MM.1S (cell line): ENCODE measurements at regions not wholly inside any gene's neighbourhood (a gene's known extent, or its start where the extent isn't known, plus 50 kb on each side); places are given as distances from the start of the nearest gene placed in this dataset.
"Not testable (repeated sequence)": the region's sequence is repeated elsewhere in the genome, so short reads cannot be mapped to it uniquely, and the experiment has no call there.

Experiments
- DNase-seq: peaks from one replicate; pipeline ENCODE4 v3.0.0-alpha.2; 2015
- H2AFZ ChIP-seq: fragments of 300-600 bp; sonication (generic); 2 replicates; pipeline ENCODE4 v1.6.0; 2016; ENCODE audit warnings: antibody characterized with exemption, low read length
- H3F3A ChIP-seq: fragments of 300-600 bp; sonication (generic); 2 replicates; pipeline ENCODE4 v1.6.1; 2016; ENCODE audit warnings: mild to moderate bottlenecking, antibody characterized with exemption, low read length, moderate library complexity, mixed read lengths; ENCODE audit not compliant: insufficient read depth
- H3K27ac ChIP-seq: fragments of 300-600 bp; sonication (generic); 2 replicates; pipeline ENCODE4 v1.5.1; 2016; ENCODE audit warnings: mild to moderate bottlenecking, low read length
- H3K27me3 ChIP-seq: fragments of 300-600 bp; sonication (generic); replicated peaks from 2 replicates; pipeline ENCODE4 v1.6.0; 2016; ENCODE audit warnings: low read length; ENCODE audit not compliant: insufficient read depth
- H3K36me3 ChIP-seq: fragments of 300-600 bp; sonication (generic); replicated peaks from 2 replicates; pipeline ENCODE4 v1.6.1; 2016; ENCODE audit warnings: mild to moderate bottlenecking, low read length, mixed read lengths; ENCODE audit not compliant: insufficient read depth
- H3K4me1 ChIP-seq: fragments of 300-600 bp; sonication (generic); 2 replicates; pipeline ENCODE4 v1.6.1; 2016; ENCODE audit warnings: low read length, mixed read lengths
- H3K4me2 ChIP-seq: fragments of 300-600 bp; sonication (generic); 2 replicates; pipeline ENCODE4 v1.6.0; 2016; ENCODE audit warnings: low read depth, low read length
- H3K4me3 ChIP-seq: fragments of 300-600 bp; sonication (generic); 2 replicates; pipeline ENCODE4 v1.5.1; 2016; ENCODE audit warnings: low read length, mixed read lengths
- H3K79me2 ChIP-seq: fragments of 300-600 bp; sonication (generic); 2 replicates; pipeline ENCODE4 v1.6.1; 2016; ENCODE audit warnings: mixed run types, low read length, mixed read lengths
- H3K9ac ChIP-seq: fragments of 300-600 bp; sonication (generic); 2 replicates; pipeline ENCODE4 v1.6.1; 2016; ENCODE audit warnings: low read length, mixed read lengths
- H3K9me2 ChIP-seq: fragments of 300-600 bp; sonication (generic); replicated peaks from 2 replicates; pipeline ENCODE4 v1.6.1; 2016; ENCODE audit warnings: mild to moderate bottlenecking, low read length, mixed read lengths; ENCODE audit not compliant: insufficient read depth
- H3K9me3 ChIP-seq: fragments of 300-600 bp; sonication (generic); replicated peaks from 2 replicates; pipeline ENCODE4 v1.6.1; 2016; ENCODE audit warnings: mild to moderate bottlenecking, low read length, mixed read lengths; ENCODE audit not compliant: insufficient read depth
- H4K20me1 ChIP-seq: fragments of 300-600 bp; sonication (generic); 2 replicates; pipeline ENCODE4 v1.6.1; 2016; ENCODE audit warnings: mild to moderate bottlenecking, low read length, moderate library complexity, mixed read lengths; ENCODE audit not compliant: insufficient read depth
- EZH2 ChIP-seq: fragments of 300-600 bp; sonication (generic); optimal IDR thresholded peaks from 2 replicates; pipeline ENCODE3; 2017; ENCODE audit warnings: low read depth, mild to moderate bottlenecking, antibody characterized with exemption, low read length, mixed read lengths
- EZH2phosphoT487 ChIP-seq: fragments of 300-600 bp; sonication (generic); IDR thresholded peaks from 2 replicates; pipeline ENCODE4 v1.6.1; 2018; ENCODE audit warnings: antibody characterized with exemption, low read length
- TF ChIP-seq, protein P1 (sequence below): fragments of 300-600 bp; sonication (generic); IDR thresholded peaks from 2 replicates; pipeline ENCODE4 v1.5.1; 2016; ENCODE audit warnings: antibody characterized with exemption, low read length, mixed read lengths

DNA sequence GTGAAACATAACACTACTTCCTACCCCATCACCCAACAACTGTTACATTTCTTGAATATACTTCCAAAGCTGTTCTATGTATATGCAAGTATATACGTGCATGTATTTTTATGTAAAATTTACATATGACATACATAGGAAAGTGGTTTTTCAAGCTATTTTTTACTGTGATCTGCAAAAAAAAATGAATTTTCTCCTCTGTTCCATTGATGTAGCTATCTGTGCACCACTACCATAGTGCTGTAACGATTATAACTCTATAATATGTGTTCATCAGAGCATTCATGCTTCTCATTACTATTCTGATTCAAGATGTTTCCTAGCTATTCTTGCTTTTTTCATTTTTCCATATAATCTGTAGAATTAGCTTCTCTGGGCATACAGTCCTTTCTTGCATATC lies 164.0 kb downstream of the DEPDC1B start:
- Histone ChIP-seq H3K9me3 (no peaks in the 10 kb centered on the region), H3K4me2 (no peak overlapping the region), H3K36me3 (no peaks in the 10 kb centered on the region), H3K27me3 (no peaks in the 10 kb centered on the region), H3K27ac (no peak overlapping the region), H3F3A (no peaks in the 10 kb centered on the region), H3K4me3 (no peak overlapping the region), H4K20me1 (no peaks in the 10 kb centered on the region), H3K9me2 (no peaks in the 10 kb centered on the region), H3K9ac (no peak overlapping the region), H3K79me2 (no peaks in the 10 kb centered on the region), H2AFZ (no peak overlapping the region), H3K4me1 (no peaks in the 10 kb centered on the region)
- DNase-seq, result no peak
- no peak for TF ChIP-seq EZH2phosphoT487
- TF ChIP-seq, protein P1, sequence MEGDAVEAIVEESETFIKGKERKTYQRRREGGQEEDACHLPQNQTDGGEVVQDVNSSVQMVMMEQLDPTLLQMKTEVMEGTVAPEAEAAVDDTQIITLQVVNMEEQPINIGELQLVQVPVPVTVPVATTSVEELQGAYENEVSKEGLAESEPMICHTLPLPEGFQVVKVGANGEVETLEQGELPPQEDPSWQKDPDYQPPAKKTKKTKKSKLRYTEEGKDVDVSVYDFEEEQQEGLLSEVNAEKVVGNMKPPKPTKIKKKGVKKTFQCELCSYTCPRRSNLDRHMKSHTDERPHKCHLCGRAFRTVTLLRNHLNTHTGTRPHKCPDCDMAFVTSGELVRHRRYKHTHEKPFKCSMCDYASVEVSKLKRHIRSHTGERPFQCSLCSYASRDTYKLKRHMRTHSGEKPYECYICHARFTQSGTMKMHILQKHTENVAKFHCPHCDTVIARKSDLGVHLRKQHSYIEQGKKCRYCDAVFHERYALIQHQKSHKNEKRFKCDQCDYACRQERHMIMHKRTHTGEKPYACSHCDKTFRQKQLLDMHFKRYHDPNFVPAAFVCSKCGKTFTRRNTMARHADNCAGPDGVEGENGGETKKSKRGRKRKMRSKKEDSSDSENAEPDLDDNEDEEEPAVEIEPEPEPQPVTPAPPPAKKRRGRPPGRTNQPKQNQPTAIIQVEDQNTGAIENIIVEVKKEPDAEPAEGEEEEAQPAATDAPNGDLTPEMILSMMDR, result no peak
- TF ChIP-seq EZH2, result no peak

GRCh38 chr5:60535198-60535597 lies 164.8 kb downstream of the DEPDC1B start:
- no peaks in the 10 kb centered on the region for H3K4me1 ChIP-seq
- H3K9ac ChIP-seq, result no peak overlapping the region
- no peak for TF ChIP-seq EZH2
- TF ChIP-seq, protein P1, result no peak
- no peak for TF ChIP-seq EZH2phosphoT487

GRCh38 chr5:60533789-60534188 lies 166.2 kb downstream of the DEPDC1B start:
- H3F3A ChIP-seq, result no peaks in the 10 kb centered on the region
- H3K9me2 ChIP-seq, result no peaks in the 10 kb centered on the region
- TF ChIP-seq EZH2, result no peak
- TF ChIP-seq EZH2phosphoT487, result no peak
- TF ChIP-seq, protein P1, result no peak
- no peaks in the 10 kb centered on the region for H3K27me3 ChIP-seq
- no peak overlapping the region for H3K27ac ChIP-seq
- no peak overlapping the region for H3K9ac ChIP-seq
- H3K4me3 ChIP-seq, result no peak overlapping the region
- no peaks in the 10 kb centered on the region for H3K79me2 ChIP-seq
- no peak overlapping the region for H3K4me2 ChIP-seq
- no peaks in the 10 kb centered on the region for H3K36me3 ChIP-seq
- no peaks in the 10 kb centered on the region for H4K20me1 ChIP-seq
- no peaks in the 10 kb centered on the region for H3K9me3 ChIP-seq
- H3K4me1 ChIP-seq, result no peaks in the 10 kb centered on the region
- H2AFZ ChIP-seq, result no peak overlapping the region
- no peak for DNase-seq

More at GRCh38 chr5:60535198-60535597, 164.8 kb downstream of the DEPDC1B start:
- H2AFZ ChIP-seq, result no peak overlapping the region
- H3K36me3 ChIP-seq, result no peaks in the 10 kb centered on the region
- no peak for DNase-seq
- no peaks in the 10 kb centered on the region for H3K27me3 ChIP-seq
- no peak overlapping the region for H3K4me2 ChIP-seq
- no peaks in the 10 kb centered on the region for H3K79me2 ChIP-seq
- H4K20me1 ChIP-seq, result no peaks in the 10 kb centered on the region
- H3F3A ChIP-seq, result no peaks in the 10 kb centered on the region
- H3K9me2 ChIP-seq, result no peaks in the 10 kb centered on the region
- no peak overlapping the region for H3K27ac ChIP-seq
- H3K9me3 ChIP-seq, result no peaks in the 10 kb centered on the region
- H3K4me3 ChIP-seq, result no peak overlapping the region

DNA sequence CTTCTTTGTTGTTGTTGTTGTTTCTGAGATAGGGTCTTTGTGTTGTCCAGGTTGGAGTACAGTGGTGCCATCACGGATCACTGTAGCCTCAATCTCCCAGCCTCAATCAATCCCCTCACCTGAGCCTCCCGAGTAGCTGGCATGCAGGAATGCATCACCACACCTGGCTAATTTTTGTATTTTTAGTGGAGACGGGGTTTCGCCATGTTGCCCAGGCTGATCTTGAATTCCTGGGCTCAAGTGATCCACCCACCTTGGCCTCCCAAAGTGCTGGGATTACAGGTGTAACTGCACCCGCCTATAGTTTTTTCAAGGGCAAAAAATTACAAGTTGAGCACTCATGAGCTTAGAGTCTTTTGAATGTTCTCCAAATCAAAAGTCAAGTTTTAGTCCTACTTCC lies 167.2 kb downstream of the DEPDC1B start:
- not testable (repeated sequence) for H3K4me2 ChIP-seq, H2AFZ ChIP-seq, H3K27ac ChIP-seq, H3F3A ChIP-seq, H3K4me1 ChIP-seq, DNase-seq, H3K9me3 ChIP-seq, H3K4me3 ChIP-seq, H3K27me3 ChIP-seq, H3K79me2 ChIP-seq, H3K9ac ChIP-seq, H4K20me1 ChIP-seq, H3K9me2 ChIP-seq, H3K36me3 ChIP-seq

GRCh38 chr5:60530144-60530848 lies 169.7 kb downstream of the DEPDC1B start:
- H4K20me1 ChIP-seq, H3K9me3 ChIP-seq, H2AFZ ChIP-seq, H3K9ac ChIP-seq, H3K79me2 ChIP-seq, H3K4me2 ChIP-seq, H3K27me3 ChIP-seq, H3K4me3 ChIP-seq, H3K36me3 ChIP-seq, H3K4me1 ChIP-seq, H3K9me2 ChIP-seq, DNase-seq, H3K27ac ChIP-seq, H3F3A ChIP-seq: not testable (repeated sequence)
